Transverse colon (tissue), 4 donors: ENCODE measurements at regions not wholly inside any gene's neighbourhood (a gene's known extent, or its start where the extent isn't known, plus 50 kb on each side); places are given as distances from the start of the nearest gene placed in this dataset.

Source experiments
- DNase-seq: peaks from one replicate; pipeline ENCODE4 v3.0.0-alpha.2; 2019
- H3K27ac ChIP-seq, 4 donors: fragments of 200-600 bp; sonication (generic); 2 replicates each; pipeline ENCODE4 v1.5.1; 2016 to 2018; ENCODE audit warnings: inconsistent platforms in 4 of 4
- H3K27me3 ChIP-seq: fragments of 200-600 bp; sonication (generic); 2 replicates; pipeline ENCODE4 v1.5.1; 2017; ENCODE audit warnings: inconsistent platforms
- H3K36me3 ChIP-seq, 4 donors: fragments of 200-600 bp; sonication (generic); 2 replicates each; pipeline ENCODE4 v1.5.1; 2017 to 2019; ENCODE audit warnings: inconsistent platforms in 4 of 4
- H3K4me1 ChIP-seq, 4 donors: fragments of 200-600 bp; sonication (generic); 2 replicates each; pipeline ENCODE4 v1.5.1; 2017 to 2020; ENCODE audit warnings: inconsistent platforms in 4 of 4
- H3K4me3 ChIP-seq, 4 donors: fragments of 200-600 bp; sonication (generic); 1 replicate in 1 of 4; 2 replicates in 3 of 4; pipeline versions ENCODE4 v1.5.1 to v1.6.1; 2017 to 2019; ENCODE audit warnings: inconsistent platforms in 4 of 4
- H3K9me3 ChIP-seq, 2 donors: fragments of 200-600 bp; sonication (generic); 2 replicates each; pipeline ENCODE4 v1.5.1; 2017 to 2019; ENCODE audit warnings: inconsistent platforms in 2 of 2
- EP300 ChIP-seq: sonication (generic); formaldehyde crosslinking; IDR thresholded peaks from one replicate; pipeline ENCODE4 v1.6.1; 2017; ENCODE audit warnings: antibody characterized with exemption, low read depth
- POLR2A ChIP-seq: fragments of 450-650 bp; IDR thresholded peaks from one replicate; pipeline ENCODE4 v1.6.1; 2016; ENCODE audit warnings: antibody characterized with exemption, mild to moderate bottlenecking, moderate library complexity
- POLR2AphosphoS5 ChIP-seq, 3 donors: sonication (generic); formaldehyde crosslinking; IDR thresholded peaks; one replicate each; pipeline ENCODE4 v1.6.1; 2016; ENCODE audit warnings: antibody characterized with exemption in 3 of 3
- WGBS, 2 donors: methylation state at CpG; one replicate each; pipeline ENCODE4 v1.1.5; 2018; ENCODE audit warnings: low coverage in 1 of 2; 5-methylcytosine and 5-hydroxymethylcytosine counted together
- in situ Hi-C, 4 donors: fragments of 200-750 bp; cut with MboI; loops; one replicate each; pipeline versions ENCODE4 v1.15.0 to v1.15.1; 2017; ENCODE audit warnings: low sequenced_read_pairs in 3 of 4, low pct_ligation_motif_present in 1 of 4, low pct_unique_long_range_greater_than_20kb in 1 of 4
- intact Hi-C: fragments of 100-400 bp; cut with DNase I; formaldehyde crosslinking; loops from one replicate; pipeline ENCODE4 v1.15.1; 2023; ENCODE audit warnings: low total_unique reads
- TF ChIP-seq, protein P1 (sequence below), 5 experiments: fragments of 200-600 bp in 3 of 5; fragments of 450-650 bp in 2 of 5; sonication (generic) in 3 of 5; IDR thresholded peaks; 1 replicate in 2 of 5; 2 replicates in 3 of 5; pipeline ENCODE4 v1.5.1; 2016 to 2017; ENCODE audit warnings: antibody characterized with exemption in 5 of 5, inconsistent platforms in 3 of 5, mild to moderate bottlenecking in 2 of 5, moderate library complexity in 1 of 5

DNA sequence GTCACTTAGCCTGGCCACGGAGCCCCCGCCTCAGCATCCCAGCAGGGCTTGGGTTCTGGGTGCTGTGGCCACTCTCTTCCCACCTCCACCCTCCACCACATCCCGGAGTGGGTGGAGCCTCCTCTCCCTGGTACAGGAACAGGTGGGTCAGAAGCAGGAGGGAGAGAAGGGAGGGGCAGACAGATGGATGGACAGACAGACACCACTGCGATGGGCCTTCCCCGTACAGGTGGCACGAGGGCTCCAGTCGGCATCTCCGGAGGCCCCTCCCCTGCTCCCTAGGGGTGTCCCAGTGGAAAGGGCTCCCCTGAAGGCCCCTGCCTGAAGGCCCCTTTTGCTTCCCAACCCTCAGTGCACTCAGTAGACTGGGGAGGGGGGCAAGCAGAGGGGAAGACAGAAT, 96.9 kb upstream of the TARDBP start:
- H3K4me3 ChIP-seq: no peak overlapping the region
- no peak for DNase-seq
- no peaks in the 10 kb centered on the region for H3K4me1 ChIP-seq
- no peak overlapping the region for H3K27ac ChIP-seq
- WGBS, 2 donors: 50% methylated on average over 6 of the region's 8 CpGs; no CpG with 5 or more reads in 1 of the 2 donors
- in situ Hi-C loops: no loop called here
- intact Hi-C loops: no loop called here
- H3K36me3 ChIP-seq: no peaks in the 10 kb centered on the region
- no peaks in the 10 kb centered on the region for H3K9me3 ChIP-seq
- TF ChIP-seq EP300 (no peak), POLR2AphosphoS5 (IDR thresholded peaks at IDR 0.05) (no peak), POLR2A (no peak)
- TF ChIP-seq, protein P1, sequence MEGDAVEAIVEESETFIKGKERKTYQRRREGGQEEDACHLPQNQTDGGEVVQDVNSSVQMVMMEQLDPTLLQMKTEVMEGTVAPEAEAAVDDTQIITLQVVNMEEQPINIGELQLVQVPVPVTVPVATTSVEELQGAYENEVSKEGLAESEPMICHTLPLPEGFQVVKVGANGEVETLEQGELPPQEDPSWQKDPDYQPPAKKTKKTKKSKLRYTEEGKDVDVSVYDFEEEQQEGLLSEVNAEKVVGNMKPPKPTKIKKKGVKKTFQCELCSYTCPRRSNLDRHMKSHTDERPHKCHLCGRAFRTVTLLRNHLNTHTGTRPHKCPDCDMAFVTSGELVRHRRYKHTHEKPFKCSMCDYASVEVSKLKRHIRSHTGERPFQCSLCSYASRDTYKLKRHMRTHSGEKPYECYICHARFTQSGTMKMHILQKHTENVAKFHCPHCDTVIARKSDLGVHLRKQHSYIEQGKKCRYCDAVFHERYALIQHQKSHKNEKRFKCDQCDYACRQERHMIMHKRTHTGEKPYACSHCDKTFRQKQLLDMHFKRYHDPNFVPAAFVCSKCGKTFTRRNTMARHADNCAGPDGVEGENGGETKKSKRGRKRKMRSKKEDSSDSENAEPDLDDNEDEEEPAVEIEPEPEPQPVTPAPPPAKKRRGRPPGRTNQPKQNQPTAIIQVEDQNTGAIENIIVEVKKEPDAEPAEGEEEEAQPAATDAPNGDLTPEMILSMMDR (IDR thresholded peaks at IDR 0.05): no peak
- peaks cover 16% of the 10 kb centered on the region for H3K27me3 ChIP-seq

DNA sequence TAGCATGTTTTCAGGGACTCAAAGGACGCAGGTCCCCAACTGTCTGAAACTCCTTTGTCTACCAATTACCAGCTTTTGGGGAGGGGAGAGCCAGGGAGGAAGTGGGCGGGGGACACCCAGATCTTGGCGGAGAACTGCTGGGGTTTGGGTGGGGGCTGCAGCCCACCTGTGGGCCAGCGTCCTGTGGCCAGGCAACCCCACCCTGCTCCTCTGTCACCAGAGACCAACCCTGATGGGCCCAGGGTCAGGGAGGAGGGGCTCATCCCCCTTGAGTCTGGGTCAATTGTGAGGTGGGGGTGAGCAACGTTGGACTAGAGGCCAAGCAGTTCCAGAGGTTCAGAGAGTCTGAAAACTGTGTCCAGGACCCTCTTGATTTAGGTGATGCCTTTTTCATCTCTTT, 96.1 kb upstream of the TARDBP start:
- 40 to 80% methylated on average over 1 to 4 of the region's 5 CpGs for WGBS, 2 donors
- peaks cover 19% of the 10 kb centered on the region for H3K27me3 ChIP-seq
- DNase-seq: no peak
- intact Hi-C loops: no loop called here
- H3K27ac ChIP-seq: no peak overlapping the region
- H3K9me3 ChIP-seq: no peaks in the 10 kb centered on the region
- in situ Hi-C loops: no loop called here
- no peak overlapping the region for H3K4me3 ChIP-seq
- H3K4me1 ChIP-seq: no peaks in the 10 kb centered on the region
- H3K36me3 ChIP-seq: no peaks in the 10 kb centered on the region
- TF ChIP-seq, protein P1 (IDR thresholded peaks at IDR 0.05): no peak
- TF ChIP-seq EP300 (no peak), POLR2AphosphoS5 (IDR thresholded peaks at IDR 0.05) (no peak), POLR2A (no peak)

DNA sequence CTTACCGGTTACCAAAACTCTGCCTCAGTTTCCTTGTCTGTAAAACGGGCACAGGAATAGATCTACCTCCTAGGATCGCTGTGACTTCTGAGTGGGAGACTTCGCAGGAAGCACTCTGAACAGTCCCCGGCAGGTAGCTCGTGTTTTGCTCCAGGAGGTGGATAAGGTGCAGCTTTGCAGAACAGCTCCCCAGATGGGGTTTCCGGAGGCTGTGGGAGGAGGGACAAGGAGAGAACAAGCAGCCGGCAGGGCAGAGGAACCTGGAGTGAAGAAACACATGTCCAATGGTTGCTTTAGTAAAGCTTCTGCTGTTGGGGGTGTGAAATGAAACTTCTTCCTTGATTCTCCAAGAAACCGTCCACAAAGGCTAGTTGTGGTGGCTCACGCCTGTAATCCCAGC, 95.5 kb upstream of the TARDBP start:
- no peak for DNase-seq
- H3K27me3 ChIP-seq: peaks cover 19% of the 10 kb centered on the region
- no peaks in the 10 kb centered on the region for H3K36me3 ChIP-seq
- in situ Hi-C loops (no loop called here), intact Hi-C loops (no loop called here)
- H3K4me3 ChIP-seq: no peak overlapping the region
- no peaks in the 10 kb centered on the region for H3K4me1 ChIP-seq
- no peak overlapping the region for H3K27ac ChIP-seq
- 80 to 83% methylated on average over 1 to 10 of the region's 10 CpGs for WGBS, 2 donors
- H3K9me3 ChIP-seq: no peaks in the 10 kb centered on the region
- no peak for TF ChIP-seq POLR2A
- TF ChIP-seq POLR2AphosphoS5 (IDR thresholded peaks at IDR 0.05): no peak
- TF ChIP-seq, protein P1 (IDR thresholded peaks at IDR 0.05): no peak
- no peak for TF ChIP-seq EP300

DNA sequence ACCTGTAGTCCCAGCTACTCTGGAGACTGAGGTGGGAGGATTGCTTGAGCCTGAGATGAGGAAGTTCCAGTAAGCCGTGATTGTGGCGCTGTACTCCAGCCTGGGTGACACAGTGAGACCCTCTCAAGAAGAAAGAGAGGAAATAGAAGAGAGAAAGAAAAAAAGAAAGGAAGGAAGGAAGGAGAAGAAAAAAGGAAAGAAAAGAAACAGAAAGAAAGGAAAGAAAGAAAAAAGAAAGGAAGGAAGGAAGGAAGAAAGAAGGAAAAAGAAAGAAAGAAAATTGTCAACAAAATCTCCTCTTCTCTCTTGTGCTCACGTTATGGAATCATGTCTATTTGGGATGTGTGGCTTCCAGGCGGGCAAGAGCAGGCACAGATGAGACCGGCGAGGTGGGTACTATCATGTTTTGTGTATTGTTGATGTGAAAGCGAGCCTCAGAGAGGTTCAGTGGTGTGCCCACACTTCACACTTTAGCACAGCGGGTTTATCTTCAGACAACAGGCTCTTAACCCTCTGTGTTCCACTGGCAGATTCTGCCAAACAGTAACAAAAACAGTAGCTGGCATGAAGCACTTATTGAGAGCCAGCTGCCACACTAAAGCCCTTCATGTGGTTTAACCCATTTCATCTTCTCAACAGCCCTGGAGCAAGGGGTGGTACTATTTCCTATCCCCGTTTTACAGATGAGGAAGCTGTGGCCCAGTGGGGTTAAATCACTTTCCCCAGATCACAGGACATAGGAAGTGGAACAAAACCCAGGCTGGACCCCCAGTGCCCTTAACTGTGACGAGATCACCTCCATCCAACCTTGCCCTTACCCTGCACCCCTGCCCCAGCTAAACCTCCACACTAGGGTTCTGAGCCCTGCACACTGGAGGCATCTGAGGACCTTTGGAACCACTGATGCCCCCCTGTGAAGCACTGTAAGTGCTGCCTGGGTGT, 94.7 kb upstream of the TARDBP start:
- DNase-seq: no peak
- in situ Hi-C loops: no loop called here
- TF ChIP-seq, protein P1 (IDR thresholded peaks at IDR 0.05): no peak
- TF ChIP-seq POLR2AphosphoS5 (IDR thresholded peaks at IDR 0.05) (no peak), EP300 (no peak), POLR2A (no peak)
- Histone ChIP-seq H3K36me3 (no peaks in the 10 kb centered on the region), H3K4me3 (no peak overlapping the region), H3K4me1 (no peaks in the 10 kb centered on the region), H3K9me3 (no peaks in the 10 kb centered on the region), H3K27ac (no peak overlapping the region), H3K27me3 (peaks cover 19% of the 10 kb centered on the region)
- 48 to 86% methylated on average over 2 to 10 of the region's 10 CpGs for WGBS, 2 donors
- intact Hi-C loops: no loop called here
